CD4-positive, alpha-beta memory T cell (primary cell): ENCODE measurements at regions not wholly inside any gene's neighbourhood (a gene's known extent, or its start where the extent isn't known, plus 50 kb on each side); places are given as distances from the start of the nearest gene placed in this dataset.

Experiments used
- CTCF ChIA-PET: fragments of 350-600 bp; sonication (Branson Sonifier 250); formaldehyde crosslinking; loops from one replicate; lab custom pipeline; 2021; ENCODE audit warnings: inconsistent platforms; ENCODE audit not compliant: partially characterized antibody; lab: Charles Lee
- POLR2A ChIA-PET: fragments of 350-600 bp; sonication (Branson Sonifier 250); formaldehyde crosslinking; loops from one replicate; lab custom pipeline; 2021; ENCODE audit not compliant: partially characterized antibody; lab: Charles Lee
- DNase-seq, 5 donors: peaks; one replicate each; pipeline versions ENCODE4 v3.0.0 to v3.0.0-alpha.2; 2020 to 2022; ENCODE audit warnings: mixed read lengths in 1 of 5
- H3K27ac ChIP-seq: one replicate; pipeline ENCODE4 v1.7.0; 2013; ENCODE audit warnings: low read depth, low read length
- H3K27me3 ChIP-seq: 2 replicates; pipeline ENCODE4 v1.7.0; 2013; ENCODE audit warnings: mild to moderate bottlenecking, low read length, moderate library complexity; ENCODE audit not compliant: insufficient read depth
- H3K36me3 ChIP-seq: 2 replicates; pipeline ENCODE4 v1.7.0; 2013; ENCODE audit warnings: mild to moderate bottlenecking, low read length, moderate library complexity; ENCODE audit not compliant: insufficient read depth
- H3K4me1 ChIP-seq: 2 replicates; pipeline ENCODE4 v1.7.0; 2013; ENCODE audit warnings: mild to moderate bottlenecking, low read length, moderate library complexity; ENCODE audit not compliant: insufficient read depth
- H3K4me3 ChIP-seq, 2 donors: one replicate each; pipeline ENCODE4 v1.7.0; 2013; ENCODE audit warnings: low read length in 2 of 2, mild to moderate bottlenecking in 1 of 2
- H3K9me3 ChIP-seq, 2 donors: one replicate each; pipeline ENCODE4 v1.7.0; 2013; ENCODE audit warnings: low read length in 2 of 2, control low read depth in 1 of 2; ENCODE audit not compliant: control insufficient read depth in 1 of 2
- H3K27ac Mint-ChIP-seq, 7 donors: one replicate each; pipeline ENCODE4 v1.8.0; 2020 to 2021; ENCODE audit warnings: mixed read lengths in 7 of 7, mild to moderate bottlenecking in 6 of 7, inconsistent platforms in 3 of 7, moderate library complexity in 3 of 7
- H3K27me3 Mint-ChIP-seq, 2 donors: one replicate each; pipeline ENCODE4 v1.8.0; 2020 to 2021; ENCODE audit warnings: mixed read lengths in 2 of 2
- H3K36me3 Mint-ChIP-seq, 2 donors: one replicate each; pipeline ENCODE4 v1.8.0; 2020 to 2021; ENCODE audit warnings: mixed read lengths in 2 of 2, inconsistent platforms in 1 of 2, mild to moderate bottlenecking in 1 of 2
- H3K4me1 Mint-ChIP-seq, 4 donors: one replicate each; pipeline ENCODE4 v1.8.0; 2020 to 2021; ENCODE audit warnings: mixed read lengths in 4 of 4, mild to moderate bottlenecking in 1 of 4
- H3K4me3 Mint-ChIP-seq, 8 donors: one replicate each; pipeline ENCODE4 v1.8.0; 2020 to 2021; ENCODE audit warnings: mixed read lengths in 8 of 8, mild to moderate bottlenecking in 7 of 8, moderate library complexity in 6 of 8, inconsistent platforms in 3 of 8
- H3K9me3 Mint-ChIP-seq, 8 donors: one replicate each; pipeline ENCODE4 v1.8.0; 2020 to 2021; ENCODE audit warnings: mixed read lengths in 8 of 8, mild to moderate bottlenecking in 5 of 8, inconsistent platforms in 3 of 8, moderate library complexity in 1 of 8
- intact Hi-C: fragments of 100-400 bp; cut with micrococcal nuclease; formaldehyde crosslinking; loops from one replicate; pipeline ENCODE4 v1.15.1; 2023

DNA sequence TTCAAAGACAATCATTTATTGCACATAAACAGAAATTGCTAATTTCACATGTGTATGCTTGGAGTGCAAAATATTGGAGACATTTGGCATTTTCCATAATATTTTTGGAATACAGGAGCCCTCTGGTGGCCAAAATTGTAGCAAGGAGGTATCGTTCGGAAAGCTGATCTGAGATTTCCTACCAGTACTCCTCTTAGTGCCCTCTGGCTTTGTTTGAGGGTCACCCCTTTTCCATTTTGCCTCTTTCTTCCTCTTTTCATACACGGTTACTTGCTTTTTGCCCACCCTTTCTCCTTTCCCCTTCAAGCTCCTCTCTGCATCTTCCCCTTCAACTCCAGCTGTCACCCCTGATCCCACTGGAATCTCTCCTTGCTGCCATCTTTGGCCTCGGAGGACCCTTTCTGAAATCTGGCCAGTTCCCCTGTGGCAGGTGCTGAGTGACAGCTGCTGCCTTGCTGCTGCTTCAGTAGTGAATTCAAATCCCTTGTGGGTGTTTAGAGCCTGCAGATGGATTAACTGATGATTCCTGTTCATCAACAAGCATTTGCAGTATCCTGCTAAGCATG is 164.6 kb upstream of the PARP11 start:
- H3K4me1 ChIP-seq = no peaks in the 10 kb centered on the region
- no peak overlapping the region for H3K27ac ChIP-seq
- Mint-ChIP-seq H3K9me3 (peaks cover 0 to 2% (median 0%) of the 10 kb centered on the region in 8 donors), H3K36me3 (peaks cover 0 to 7% of the 10 kb centered on the region in 2 donors), H3K4me3 (no peak overlapping the region), H3K4me1 (peaks cover 0 to 6% (median under 1%) of the 10 kb centered on the region in 4 donors), H3K27ac (peak overlapping the region in 1 of 7 donors; percentile 39), H3K27me3 (no peaks in the 10 kb centered on the region)
- intact Hi-C loops = loop anchor here (1.0 kb wide), 3 partner anchors 42 to 239 kb away; no protein-coding TSS in a partner anchor
- H3K36me3 ChIP-seq = no peaks in the 10 kb centered on the region
- ChIA-PET POLR2A (interaction anchor here (0.7 to 3.1 kb wide), 5 partner anchors 9 to 239 kb away, joined by 3 to 15 read pairs (median 5); no protein-coding TSS in a partner anchor), CTCF (interaction anchor here (0.7 to 8.8 kb wide), 18 partner anchors 10 to 245 kb away, joined by 3 to 146 read pairs (median 4); no protein-coding TSS in a partner anchor)
- no peak overlapping the region for H3K4me3 ChIP-seq
- peak in 4 of 5 donors; percentile 4 to 20 (median 8) for DNase-seq
- H3K9me3 ChIP-seq = no peaks in the 10 kb centered on the region
- no peaks in the 10 kb centered on the region for H3K27me3 ChIP-seq

DNA sequence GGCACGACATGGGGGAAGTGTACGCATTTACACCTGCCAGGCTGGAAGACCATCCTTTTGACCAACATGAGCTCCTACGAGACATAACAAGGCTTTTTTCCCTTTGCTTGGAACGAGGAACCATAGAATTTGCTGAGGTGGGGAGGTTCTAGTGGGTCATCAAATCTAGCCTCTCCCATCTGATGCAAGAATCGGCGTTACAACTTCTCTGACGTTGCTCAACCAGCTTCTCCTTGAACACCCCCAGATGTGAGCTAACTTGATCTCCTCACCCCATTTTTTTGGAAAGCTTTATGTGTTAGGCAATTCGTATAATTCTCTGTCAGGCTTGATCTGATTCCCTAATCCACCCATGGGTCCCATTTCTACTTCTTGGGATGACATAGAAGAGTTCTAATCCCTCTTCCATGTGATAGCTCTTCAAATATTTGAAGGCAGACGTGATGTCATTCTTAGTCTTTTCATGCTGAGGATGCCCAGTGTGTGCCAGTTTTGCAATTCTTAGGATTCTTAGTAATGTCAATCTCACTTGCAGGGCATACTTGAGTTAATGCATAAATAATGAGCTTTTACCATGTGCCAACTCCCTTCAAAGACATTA is 163.6 kb upstream of the PARP11 start:
- peaks cover 0 to 2% (median 0%) of the 10 kb centered on the region in 8 donors for H3K9me3 Mint-ChIP-seq
- CTCF ChIA-PET = interaction anchor here (1.1 to 8.8 kb wide), 6 partner anchors 40 to 241 kb away, joined by 3 to 146 read pairs (median 61); no protein-coding TSS in a partner anchor
- Histone ChIP-seq H3K4me1 (peaks cover 4% of the 10 kb centered on the region), H3K27ac (no peak overlapping the region), H3K36me3 (no peaks in the 10 kb centered on the region), H3K4me3 (no peak overlapping the region), H3K9me3 (no peaks in the 10 kb centered on the region), H3K27me3 (no peaks in the 10 kb centered on the region)
- H3K36me3 Mint-ChIP-seq = peaks cover 0 to 7% of the 10 kb centered on the region in 2 donors
- no peak for DNase-seq
- no peak overlapping the region for H3K27ac Mint-ChIP-seq
- H3K4me1 Mint-ChIP-seq = peaks cover under 1 to 10% (median 3%) of the 10 kb centered on the region in 4 donors
- H3K4me3 Mint-ChIP-seq = no peak overlapping the region
- POLR2A ChIA-PET = interaction anchor here (0.9 to 3.1 kb wide), 3 partner anchors 140 to 240 kb away, joined by 3 to 15 read pairs (median 5); no protein-coding TSS in a partner anchor
- intact Hi-C loops = loop anchor here (1.0 kb wide), 3 partner anchors 40 to 241 kb away; no protein-coding TSS in a partner anchor
- H3K27me3 Mint-ChIP-seq = no peaks in the 10 kb centered on the region

DNA sequence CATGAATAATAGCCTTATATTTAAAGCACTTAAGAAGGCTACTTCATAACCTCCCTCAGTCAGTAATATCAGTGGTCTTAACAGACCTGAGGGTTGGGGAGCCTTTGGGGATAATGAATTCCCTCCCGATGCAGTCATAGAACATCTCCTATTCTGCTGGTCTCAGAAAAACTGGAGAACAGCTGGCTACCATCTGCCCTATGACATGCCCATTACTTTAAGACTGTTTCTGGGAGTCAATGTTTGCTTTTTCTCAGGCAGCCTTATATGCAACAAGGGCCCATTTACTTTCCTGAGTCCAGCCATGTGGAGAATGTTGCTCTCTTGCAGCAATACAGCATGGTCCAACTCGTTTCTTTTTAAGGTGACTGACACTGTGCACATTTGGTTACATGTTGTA is 161.7 kb upstream of the PARP11 start:
- peaks cover 15% of the 10 kb centered on the region for H3K4me1 ChIP-seq
- peaks cover 9 to 17% (median 13%) of the 10 kb centered on the region in 4 donors for H3K4me1 Mint-ChIP-seq
- no peak for DNase-seq
- ChIA-PET POLR2A (no interaction called here), CTCF (interaction anchor here (1.3 to 8.8 kb wide), 2 partner anchors 8 to 151 kb away, joined by 3 to 146 read pairs; no protein-coding TSS in a partner anchor)
- no peaks in the 10 kb centered on the region for H3K27me3 ChIP-seq
- H3K27ac ChIP-seq = no peak overlapping the region
- peaks cover 0 to 7% of the 10 kb centered on the region in 2 donors for H3K36me3 Mint-ChIP-seq
- no peak overlapping the region for H3K4me3 ChIP-seq
- peaks cover 0 to 2% (median 0%) of the 10 kb centered on the region in 8 donors for H3K9me3 Mint-ChIP-seq
- H3K4me3 Mint-ChIP-seq = no peak overlapping the region
- no peaks in the 10 kb centered on the region for H3K36me3 ChIP-seq
- H3K27ac Mint-ChIP-seq = no peak overlapping the region
- intact Hi-C loops = no loop called here
- H3K9me3 ChIP-seq = no peaks in the 10 kb centered on the region
- H3K27me3 Mint-ChIP-seq = no peaks in the 10 kb centered on the region

DNA sequence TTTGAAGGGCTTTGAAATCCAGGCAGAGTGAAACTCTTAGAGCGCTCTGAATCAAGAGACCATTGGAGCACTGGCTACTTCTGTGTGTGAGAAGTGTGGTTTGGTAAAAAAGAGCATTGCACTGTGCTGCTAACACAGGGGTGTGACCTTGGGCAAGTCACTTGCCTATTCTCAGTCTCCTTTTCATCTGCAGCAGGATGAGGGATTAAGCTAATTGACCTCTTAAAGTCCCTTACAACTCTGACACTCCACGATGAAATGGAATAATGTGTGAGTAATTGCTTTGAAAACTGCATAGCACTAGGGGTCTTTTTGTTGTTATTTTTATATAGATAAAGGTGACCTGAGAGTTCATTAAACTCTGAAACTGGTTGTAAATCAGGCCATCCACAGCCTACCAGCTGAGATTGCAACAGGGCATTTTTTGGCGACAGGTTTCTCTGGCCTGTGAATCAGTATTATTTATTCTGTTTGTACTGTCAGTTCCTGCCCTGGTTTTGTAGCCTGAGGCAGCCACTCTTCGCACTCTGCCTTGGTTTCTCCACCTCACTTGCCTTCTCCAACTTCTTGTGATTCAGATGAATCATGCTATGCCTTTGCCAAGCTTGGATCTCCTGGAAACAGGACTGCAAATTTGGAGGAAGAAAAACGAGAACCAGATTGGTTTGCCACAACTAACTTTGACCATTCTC is 159.9 kb upstream of the PARP11 start:
- peaks cover 0 to 3% of the 10 kb centered on the region in 2 donors for H3K36me3 Mint-ChIP-seq
- H3K9me3 Mint-ChIP-seq = peaks cover 0 to 2% (median 0%) of the 10 kb centered on the region in 8 donors
- intact Hi-C loops = no loop called here
- Histone ChIP-seq H3K36me3 (no peaks in the 10 kb centered on the region), H3K4me1 (peaks cover 21% of the 10 kb centered on the region), H3K27ac (no peak overlapping the region), H3K27me3 (no peaks in the 10 kb centered on the region), H3K9me3 (no peaks in the 10 kb centered on the region), H3K4me3 (no peak overlapping the region)
- no peak for DNase-seq
- ChIA-PET CTCF (interaction anchor here (0.7 to 3.6 kb wide), 3 partner anchors 140 to 243 kb away, joined by 3 to 23 read pairs (median 5); no protein-coding TSS in a partner anchor), POLR2A (interaction anchor here (1.5 kb wide), 1 partner anchor 160 kb away, joined by 7 read pairs; the partner anchor contains the start of gene PARP11)
- H3K4me3 Mint-ChIP-seq = peak overlapping the region in 1 of 8 donors; percentile 8
- H3K27me3 Mint-ChIP-seq = no peaks in the 10 kb centered on the region
- H3K4me1 Mint-ChIP-seq = peaks cover 19 to 26% (median 22%) of the 10 kb centered on the region in 4 donors
- H3K27ac Mint-ChIP-seq = no peak overlapping the region

DNA sequence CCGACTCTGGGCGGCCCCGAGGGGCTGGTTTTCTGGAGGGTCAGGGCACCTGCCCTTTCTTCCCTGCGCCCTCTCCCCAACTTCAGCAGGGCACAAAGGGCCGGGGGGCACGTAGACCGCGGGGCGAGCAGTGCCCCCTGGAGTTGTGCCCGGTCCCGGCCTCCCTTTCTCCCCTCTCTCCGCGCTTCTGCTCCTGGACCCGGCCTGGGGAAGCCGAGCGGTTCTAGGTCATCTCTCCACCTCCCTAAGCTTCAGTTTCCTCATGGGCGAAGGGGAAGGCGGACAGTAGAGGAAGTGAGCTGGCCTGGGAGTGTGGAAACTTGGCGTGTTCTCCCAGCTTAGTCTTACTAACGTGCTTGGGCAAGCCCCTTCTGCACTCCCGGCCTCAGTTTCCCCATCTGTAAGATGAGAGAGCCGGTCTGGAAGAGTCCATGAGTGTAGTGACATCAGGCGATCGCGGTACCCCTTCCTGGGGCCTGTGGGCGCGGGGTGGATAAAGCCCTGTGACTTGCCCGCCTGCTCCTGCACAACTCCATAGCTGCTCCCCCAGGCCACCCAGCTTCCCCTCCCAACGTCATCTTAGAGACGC is 158.6 kb upstream of the PARP11 start:
- peaks cover 0 to 3% of the 10 kb centered on the region in 2 donors for H3K36me3 Mint-ChIP-seq
- peak overlapping the region; percentile 38 to 77 (median 74) for H3K4me3 Mint-ChIP-seq
- H3K4me1 Mint-ChIP-seq = peaks cover 27 to 39% (median 31%) of the 10 kb centered on the region in 4 donors
- no peak overlapping the region for H3K27ac ChIP-seq
- H3K9me3 ChIP-seq = no peaks in the 10 kb centered on the region
- POLR2A ChIA-PET = interaction anchor here (0.9 to 2.0 kb wide), 8 partner anchors 31 to 1236 kb away, joined by 3 to 8 read pairs (median 5); partner anchors contain the start of gene PARP11
- H3K27me3 ChIP-seq = no peaks in the 10 kb centered on the region
- no peaks in the 10 kb centered on the region for H3K27me3 Mint-ChIP-seq
- peak overlapping the region in 2 of 7 donors; percentile 68 to 69 for H3K27ac Mint-ChIP-seq
- H3K9me3 Mint-ChIP-seq = peaks cover 0 to 2% (median 0%) of the 10 kb centered on the region in 8 donors
- peak overlapping the region in 1 of 2 donors; percentile 52 for H3K4me3 ChIP-seq
- peaks cover 34% of the 10 kb centered on the region for H3K4me1 ChIP-seq
- no peak for DNase-seq
- H3K36me3 ChIP-seq = no peaks in the 10 kb centered on the region
- intact Hi-C loops = loop anchor here (2.0 kb wide), 1 partner anchor 69 kb away; no protein-coding TSS in a partner anchor
- CTCF ChIA-PET = interaction anchor here (1.0 to 5.7 kb wide), 6 partner anchors 69 to 245 kb away, joined by 3 to 29 read pairs (median 6); no protein-coding TSS in a partner anchor

DNA sequence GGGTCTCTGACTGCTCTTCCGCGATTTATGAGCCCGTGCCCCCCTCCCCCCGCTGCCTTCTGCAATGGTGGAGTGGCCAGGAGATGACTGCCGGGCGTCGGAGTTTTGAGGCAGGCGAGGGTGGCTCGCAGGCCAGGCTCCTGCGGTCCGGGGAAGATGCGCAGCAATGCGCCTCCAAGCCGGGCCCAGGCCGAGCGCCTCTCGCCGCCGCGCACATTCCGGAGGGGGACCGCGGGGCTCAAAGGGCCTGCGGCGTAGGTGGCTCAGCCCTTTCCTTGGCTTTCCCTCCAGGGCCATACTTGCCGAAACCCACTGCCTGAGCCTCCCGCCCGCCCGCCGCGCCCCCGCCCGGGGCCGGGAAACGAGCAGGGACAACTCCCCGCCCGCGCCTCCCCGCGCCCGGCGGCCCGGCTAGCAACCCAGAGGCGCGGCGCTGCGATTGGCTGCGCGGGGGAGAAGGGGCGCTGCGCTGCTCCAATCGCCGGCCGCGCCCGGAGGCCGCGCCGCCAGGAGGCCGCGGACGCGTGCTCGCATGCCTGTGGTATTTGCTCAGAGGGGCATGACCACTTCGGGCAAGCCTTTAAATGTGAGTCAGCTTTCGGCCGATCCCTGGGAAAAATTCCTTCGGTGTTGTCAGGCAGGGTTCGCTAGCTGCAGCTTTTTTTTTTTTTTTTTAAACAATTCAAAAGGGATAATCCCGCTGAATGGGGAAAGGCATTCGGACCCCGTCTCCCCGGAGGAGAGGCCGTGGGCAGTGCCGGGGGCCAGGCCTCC is 157.9 kb upstream of the PARP11 start:
- Histone ChIP-seq H3K4me1 (peaks cover 34% of the 10 kb centered on the region), H3K9me3 (no peaks in the 10 kb centered on the region), H3K27me3 (no peaks in the 10 kb centered on the region), H3K4me3 (peak overlapping the region in 1 of 2 donors; percentile 52), H3K36me3 (no peaks in the 10 kb centered on the region), H3K27ac (no peak overlapping the region)
- Mint-ChIP-seq H3K4me1 (peaks cover 27 to 45% (median 35%) of the 10 kb centered on the region in 4 donors), H3K4me3 (peak overlapping the region; percentile 75 to 87 (median 78)), H3K9me3 (peaks cover 0 to 2% (median 0%) of the 10 kb centered on the region in 8 donors), H3K27ac (peak overlapping the region; percentile 45 to 90 (median 82)), H3K27me3 (no peaks in the 10 kb centered on the region), H3K36me3 (no peaks in the 10 kb centered on the region)
- DNase-seq = peak; percentile 67 to 76 (median 70)
- ChIA-PET POLR2A (interaction anchor here (0.9 to 2.0 kb wide), 12 partner anchors 31 to 1235 kb away, joined by 3 to 8 read pairs (median 4); partner anchors contain the start of gene PARP11), CTCF (interaction anchor here (1.0 to 5.7 kb wide), 7 partner anchors 68 to 246 kb away, joined by 3 to 29 read pairs (median 7); no protein-coding TSS in a partner anchor)
- intact Hi-C loops = loop anchor here (2.0 kb wide), 1 partner anchor 68 kb away; no protein-coding TSS in a partner anchor
